GM12878 (cell line): ENCODE measurements at regions not wholly inside any gene's neighbourhood (a gene's known extent, or its start where the extent isn't known, plus 50 kb on each side); places are given as distances from the start of the nearest gene placed in this dataset.

ENCODE experiments used
- ATAC-seq: fragments of 200-7000 bp; cut with Tn5 transposase; 3 replicates; pipeline ENCODE4 v1.9.1; 2020; ENCODE audit warnings: mild to moderate bottlenecking, moderate library complexity
- BruUV-seq: library from RNA; stranded (reverse); fragments of 400-500 nt; replicated peaks from 2 replicates; lab custom pipeline; 2021; lab: Mats Ljungman, UMichigan
- CTCF ChIA-PET: fragments of 300-600 bp; sonication (Branson Sonifier 250); formaldehyde crosslinking; extraction: SDS; loops from one replicate; lab custom pipeline; 2021; ENCODE audit warnings: inconsistent platforms; lab: Yijun Ruan, JAX
- POLR2A ChIA-PET: fragments of 350-600 bp; formaldehyde crosslinking; extraction: SDS; loops from one replicate; lab custom pipeline; 2021; ENCODE audit warnings: inconsistent platforms; lab: Charles Lee
- RAD21 ChIA-PET: fragments of 300-600 bp; sonication (Branson Sonifier 250); formaldehyde crosslinking; loops from one replicate; lab custom pipeline; 2023; ENCODE audit warnings: antibody characterized with exemption; ENCODE audit not compliant: unreplicated experiment; lab: Charles Lee
- SMC1A ChIA-PET: fragments of 300-600 bp; sonication (Branson Sonifier 250); formaldehyde crosslinking; loops from one replicate; lab custom pipeline; 2023; ENCODE audit not compliant: unreplicated experiment, uncharacterized antibody; lab: Charles Lee
- DNase-seq: peaks from one replicate; pipeline ENCODE4 v3.0.0-alpha.2; 2011; ENCODE audit warnings: low read depth, low spot score
- FAIRE-seq: peaks from 3 replicates; lab custom pipeline; 2011; peaks lifted over from hg19 to GRCh38; lab: Jason Lieb, UNC
- H2AFZ ChIP-seq: 2 replicates; pipeline ENCODE4 v1.6.0; 2011; ENCODE audit warnings: low read depth, low read length, control low read depth; ENCODE audit not compliant: control insufficient read depth
- H3K27ac ChIP-seq: 2 replicates; pipeline ENCODE4 v1.5.1; 2011; ENCODE audit warnings: control low read depth; ENCODE audit not compliant: control insufficient read depth, insufficient read depth
- H3K27me3 ChIP-seq, 2 experiments: replicated peaks in 1 of 2; 2 replicates each; pipeline versions ENCODE4 v1.6.0 to v1.6.1; 2011; ENCODE audit warnings: low read length in 1 of 2; ENCODE audit not compliant: control insufficient read depth in 2 of 2, insufficient read depth in 2 of 2
- H3K36me3 ChIP-seq, 2 experiments: 2 replicates each; pipeline ENCODE4 v1.5.1; 2011; ENCODE audit warnings: low read length in 1 of 2; ENCODE audit not compliant: control insufficient read depth in 2 of 2, insufficient read depth in 2 of 2
- H3K4me1 ChIP-seq: 2 replicates; pipeline ENCODE4 v1.6.1; 2011; ENCODE audit warnings: mild to moderate bottlenecking, low read length, moderate library complexity, mixed read lengths; ENCODE audit not compliant: control insufficient read depth, insufficient read depth
- H3K4me2 ChIP-seq: 2 replicates; pipeline ENCODE4 v1.6.0; 2011; ENCODE audit warnings: control low read depth; ENCODE audit not compliant: control insufficient read depth, insufficient read depth
- H3K4me3 ChIP-seq: fragments of 200-600 bp; sonication (generic); 2 replicates; pipeline ENCODE4 v1.5.1; 2016
- H3K79me2 ChIP-seq: 2 replicates; pipeline ENCODE4 v1.6.0; 2011; ENCODE audit warnings: low read length; ENCODE audit not compliant: control insufficient read depth, insufficient read depth
- H3K9ac ChIP-seq: 2 replicates; pipeline ENCODE4 v1.8.0; 2011; ENCODE audit warnings: low read length, control low read depth, mixed read lengths; ENCODE audit not compliant: control insufficient read depth, insufficient read depth
- H3K9me3 ChIP-seq: replicated peaks from 3 replicates; pipeline ENCODE4 v1.5.1; 2011; ENCODE audit warnings: mild to moderate bottlenecking, low read length; ENCODE audit not compliant: control insufficient read depth, insufficient read depth
- H4K20me1 ChIP-seq: 2 replicates; pipeline ENCODE4 v1.6.0; 2011; ENCODE audit not compliant: control insufficient read depth, insufficient read depth
- ATF7 ChIP-seq: fragments of 450-650 bp; IDR thresholded peaks from 2 replicates; pipeline ENCODE4 v1.6.1; 2016; ENCODE audit warnings: low read depth, mild to moderate bottlenecking
- CBFB ChIP-seq: IDR thresholded peaks from 2 replicates; pipeline ENCODE4 v1.6.1; 2016; ENCODE audit warnings: antibody characterized with exemption, low read depth
- CBX3 ChIP-seq: fragments of 200-600 bp; sonication (generic); IDR thresholded peaks from 2 replicates; pipeline ENCODE4 v1.6.1; 2016; ENCODE audit warnings: low read depth, borderline replicate concordance
- CBX5 ChIP-seq: sonication (generic); IDR thresholded peaks from 2 replicates; pipeline ENCODE4 v1.6.1; 2016; ENCODE audit warnings: low read depth, moderate library complexity, mild to moderate bottlenecking, inconsistent platforms
- FOXK2 ChIP-seq: fragments of 450-650 bp; IDR thresholded peaks from 2 replicates; pipeline ENCODE4 v1.6.1; 2017; ENCODE audit warnings: mild to moderate bottlenecking, moderate library complexity
- FOXM1 ChIP-seq: IDR thresholded peaks from 2 replicates; pipeline ENCODE4 v1.6.1; 2012; ENCODE audit warnings: low read depth, mild to moderate bottlenecking, inconsistent platforms, low read length, moderate library complexity
- GATAD2B ChIP-seq: fragments of 450-650 bp; conservative IDR thresholded peaks from 2 replicates; pipeline ENCODE4 v1.6.1; 2017; ENCODE audit warnings: low read depth, mild to moderate bottlenecking, moderate library complexity
- NFYB ChIP-seq: IDR thresholded peaks from 2 replicates; pipeline ENCODE4 v1.6.1; 2011; ENCODE audit warnings: low read depth, mild to moderate bottlenecking, low read length, improper control_type of control experiment, moderate library complexity; ENCODE audit not compliant: insufficient read depth
- NR2C2 ChIP-seq: IDR thresholded peaks from 2 replicates; pipeline ENCODE4 v1.6.1; 2011; ENCODE audit warnings: borderline replicate concordance, low read depth; ENCODE audit not compliant: control insufficient read depth, insufficient read length
- NR2F1 ChIP-seq: fragments of 450-650 bp; conservative IDR thresholded peaks from 2 replicates; pipeline ENCODE4 v1.6.1; 2017; ENCODE audit warnings: mild to moderate bottlenecking
- RAD21 ChIP-seq: IDR thresholded peaks from 2 replicates; pipeline ENCODE4 v1.6.1; 2011; ENCODE audit warnings: mild to moderate bottlenecking, low read depth, low read length, moderate library complexity; ENCODE audit not compliant: insufficient read depth
- RELA ChIP-seq: fragments of 450-650 bp; IDR thresholded peaks from 2 replicates; pipeline ENCODE4 v1.8.0; 2014; ENCODE audit warnings: borderline replicate concordance; ENCODE audit not compliant: partially characterized antibody
- RFX5 ChIP-seq: IDR thresholded peaks from 2 replicates; pipeline ENCODE4 v1.6.1; 2011; ENCODE audit warnings: low read depth, low read length, improper control_type of control experiment
- TCF3 ChIP-seq: IDR thresholded peaks from 2 replicates; pipeline ENCODE4 v1.6.1; 2012; ENCODE audit warnings: low read depth, mild to moderate bottlenecking, low read length, borderline replicate concordance; ENCODE audit not compliant: insufficient read depth
- WGBS: methylation state at CpG from one replicate; pipeline ENCODE4 v1.1.6; 2016; ENCODE audit warnings: low lambda C conversion rate; ENCODE audit not compliant: insufficient replicate concordance, insufficient coverage; ENCODE audit errors: missing lambda C conversion rate; 5-methylcytosine and 5-hydroxymethylcytosine counted together
- in situ Hi-C: fragments of 300-500 bp; cut with MboI; formaldehyde crosslinking; loops from 9 replicates; pipeline ENCODE4 v1.14.3; 2018; ENCODE audit warnings: mixed read lengths
- intact Hi-C: fragments of 100-400 bp; cut with micrococcal nuclease; formaldehyde crosslinking; loops from one replicate; pipeline ENCODE4 v1.14.2; 2022; ENCODE audit not compliant: unreplicated experiment
- TF ChIP-seq, protein P1 (sequence below): IDR thresholded peaks from 2 replicates; pipeline ENCODE4 v1.6.1; 2011; ENCODE audit warnings: borderline replicate concordance, low read depth, mild to moderate bottlenecking, moderate library complexity, mixed read lengths, low read length; ENCODE audit not compliant: insufficient read depth; ENCODE audit errors: extremely low read length
- TF ChIP-seq, protein P2 (sequence below): fragments of 450-650 bp; IDR thresholded peaks from 2 replicates; pipeline ENCODE4 v1.6.1; 2017; ENCODE audit warnings: mild to moderate bottlenecking, low read depth, inconsistent platforms; ENCODE audit not compliant: poor library complexity, severe bottlenecking
- TF ChIP-seq, protein P3 (sequence below): fragments of 450-650 bp; IDR thresholded peaks from 2 replicates; pipeline ENCODE4 v1.6.1; 2018; ENCODE audit warnings: mild to moderate bottlenecking, low read depth, moderate library complexity; ENCODE audit not compliant: partially characterized antibody

DNA sequence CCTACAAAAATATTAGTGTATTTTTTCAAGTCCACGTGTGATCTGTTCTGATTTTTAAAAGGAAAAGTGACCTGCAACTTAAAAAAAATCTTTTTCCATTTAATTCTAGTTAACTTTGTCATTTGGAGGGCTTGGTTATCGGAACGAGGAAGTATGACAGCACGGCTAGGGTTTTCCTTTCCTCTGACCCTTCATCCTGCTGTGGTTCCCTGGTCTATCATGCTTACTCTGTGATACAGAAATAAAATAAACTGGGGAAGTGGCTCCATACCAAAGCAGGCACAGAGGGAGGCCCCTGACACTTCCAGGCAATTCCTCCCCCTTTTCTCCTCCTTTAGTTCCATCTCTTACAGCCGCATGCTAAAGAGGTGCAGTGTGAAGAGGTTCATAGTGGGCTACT is 491.3 kb downstream of the EDEM1 start:
- Histone ChIP-seq H2AFZ (no peak overlapping the region), H3K27me3 (no peaks in the 10 kb centered on the region), H3K4me2 (no peak overlapping the region), H3K36me3 (no peaks in the 10 kb centered on the region), H3K27ac (no peak overlapping the region), H3K79me2 (no peaks in the 10 kb centered on the region), H3K9ac (no peak overlapping the region), H4K20me1 (no peaks in the 10 kb centered on the region), H3K4me1 (no peaks in the 10 kb centered on the region)
- in situ Hi-C loops (no loop called here), intact Hi-C loops (no loop called here)
- POLR2A ChIA-PET: no interaction called here
- SMC1A ChIA-PET: no interaction called here
- no peak for ATAC-seq
- no TSS peak for BruUV-seq
- RAD21 ChIA-PET: no interaction called here
- DNase-seq: no peak
- no peak for TF ChIP-seq NFYB
- no peak for TF ChIP-seq RAD21
- no peak for TF ChIP-seq RFX5
- TF ChIP-seq NR2C2: no peak
- no peak for TF ChIP-seq FOXK2
- TF ChIP-seq TCF3: no peak
- TF ChIP-seq, protein P1, sequence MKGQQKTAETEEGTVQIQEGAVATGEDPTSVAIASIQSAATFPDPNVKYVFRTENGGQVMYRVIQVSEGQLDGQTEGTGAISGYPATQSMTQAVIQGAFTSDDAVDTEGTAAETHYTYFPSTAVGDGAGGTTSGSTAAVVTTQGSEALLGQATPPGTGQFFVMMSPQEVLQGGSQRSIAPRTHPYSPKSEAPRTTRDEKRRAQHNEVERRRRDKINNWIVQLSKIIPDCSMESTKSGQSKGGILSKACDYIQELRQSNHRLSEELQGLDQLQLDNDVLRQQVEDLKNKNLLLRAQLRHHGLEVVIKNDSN: no peak
- TF ChIP-seq, protein P2, sequence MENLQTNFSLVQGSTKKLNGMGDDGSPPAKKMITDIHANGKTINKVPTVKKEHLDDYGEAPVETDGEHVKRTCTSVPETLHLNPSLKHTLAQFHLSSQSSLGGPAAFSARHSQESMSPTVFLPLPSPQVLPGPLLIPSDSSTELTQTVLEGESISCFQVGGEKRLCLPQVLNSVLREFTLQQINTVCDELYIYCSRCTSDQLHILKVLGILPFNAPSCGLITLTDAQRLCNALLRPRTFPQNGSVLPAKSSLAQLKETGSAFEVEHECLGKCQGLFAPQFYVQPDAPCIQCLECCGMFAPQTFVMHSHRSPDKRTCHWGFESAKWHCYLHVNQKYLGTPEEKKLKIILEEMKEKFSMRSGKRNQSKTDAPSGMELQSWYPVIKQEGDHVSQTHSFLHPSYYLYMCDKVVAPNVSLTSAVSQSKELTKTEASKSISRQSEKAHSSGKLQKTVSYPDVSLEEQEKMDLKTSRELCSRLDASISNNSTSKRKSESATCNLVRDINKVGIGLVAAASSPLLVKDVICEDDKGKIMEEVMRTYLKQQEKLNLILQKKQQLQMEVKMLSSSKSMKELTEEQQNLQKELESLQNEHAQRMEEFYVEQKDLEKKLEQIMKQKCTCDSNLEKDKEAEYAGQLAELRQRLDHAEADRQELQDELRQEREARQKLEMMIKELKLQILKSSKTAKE: no peak
- no peak for TF ChIP-seq CBX5
- TF ChIP-seq CBFB: no peak
- TF ChIP-seq NR2F1: no peak
- TF ChIP-seq CBX3: no peak
- TF ChIP-seq ATF7: no peak
- no peak for TF ChIP-seq GATAD2B
- TF ChIP-seq RELA: no peak
- TF ChIP-seq, protein P3, sequence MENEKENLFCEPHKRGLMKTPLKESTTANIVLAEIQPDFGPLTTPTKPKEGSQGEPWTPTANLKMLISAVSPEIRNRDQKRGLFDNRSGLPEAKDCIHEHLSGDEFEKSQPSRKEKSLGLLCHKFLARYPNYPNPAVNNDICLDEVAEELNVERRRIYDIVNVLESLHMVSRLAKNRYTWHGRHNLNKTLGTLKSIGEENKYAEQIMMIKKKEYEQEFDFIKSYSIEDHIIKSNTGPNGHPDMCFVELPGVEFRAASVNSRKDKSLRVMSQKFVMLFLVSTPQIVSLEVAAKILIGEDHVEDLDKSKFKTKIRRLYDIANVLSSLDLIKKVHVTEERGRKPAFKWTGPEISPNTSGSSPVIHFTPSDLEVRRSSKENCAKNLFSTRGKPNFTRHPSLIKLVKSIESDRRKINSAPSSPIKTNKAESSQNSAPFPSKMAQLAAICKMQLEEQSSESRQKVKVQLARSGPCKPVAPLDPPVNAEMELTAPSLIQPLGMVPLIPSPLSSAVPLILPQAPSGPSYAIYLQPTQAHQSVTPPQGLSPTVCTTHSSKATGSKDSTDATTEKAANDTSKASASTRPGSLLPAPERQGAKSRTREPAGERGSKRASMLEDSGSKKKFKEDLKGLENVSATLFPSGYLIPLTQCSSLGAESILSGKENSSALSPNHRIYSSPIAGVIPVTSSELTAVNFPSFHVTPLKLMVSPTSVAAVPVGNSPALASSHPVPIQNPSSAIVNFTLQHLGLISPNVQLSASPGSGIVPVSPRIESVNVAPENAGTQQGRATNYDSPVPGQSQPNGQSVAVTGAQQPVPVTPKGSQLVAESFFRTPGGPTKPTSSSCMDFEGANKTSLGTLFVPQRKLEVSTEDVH: no peak
- TF ChIP-seq FOXM1: no peak
- TF ChIP-seq, all 136 proteins: peak for 0
- WGBS: 75% methylated on average over 5 of the region's 5 CpGs
- FAIRE-seq: no peak
- CTCF ChIA-PET: no interaction called here
- no peaks in the 10 kb centered on the region for H3K9me3 ChIP-seq
- no peak overlapping the region for H3K4me3 ChIP-seq
